ENCODE measurements at regions not wholly inside any gene's neighbourhood (a gene's known extent, or its start where the extent isn't known, plus 50 kb on each side); places are given as distances from the start of the nearest gene placed in this dataset.

DNA sequence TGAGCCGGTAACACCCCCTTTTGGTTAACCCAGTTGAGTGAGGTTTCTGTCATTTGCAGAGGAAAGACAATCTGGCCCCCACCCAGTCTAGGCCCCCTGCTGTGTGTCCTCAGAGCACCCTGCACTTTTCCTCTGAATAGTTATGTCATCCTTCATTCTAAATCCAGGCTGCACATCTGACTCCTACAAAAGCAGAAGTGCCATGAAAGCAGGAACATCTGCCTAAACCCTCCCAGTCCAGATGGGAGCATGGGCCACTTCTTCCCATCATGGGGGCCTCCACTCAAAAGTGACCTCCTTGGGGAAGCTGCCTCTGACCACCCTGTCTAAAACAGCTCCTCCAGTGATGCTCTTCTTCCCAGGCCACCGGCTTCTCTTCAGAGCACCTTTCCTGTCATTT is 53.7 kb upstream of the HMGXB4 start:
- no peaks in the 10 kb centered on the region for H3K36me3 ChIP-seq (ENCODE audit: control insufficient read depth, insufficient read depth, low read length)
- H3K9me3 ChIP-seq (ENCODE audit: control insufficient read depth, insufficient read depth, low read length): no peaks in the 10 kb centered on the region
- no peaks in the 10 kb centered on the region for H3K4me1 ChIP-seq (ENCODE audit: control insufficient read depth, insufficient read depth, low read length)
- H3K4me3 ChIP-seq (ENCODE audit: low read depth, low read length): no peak overlapping the region
- H3K27ac ChIP-seq (ENCODE audit: low read depth, low read length): no peak overlapping the region
- no peak overlapping the region for H3K9ac ChIP-seq (ENCODE audit: low read depth, low read length)
- no peaks in the 10 kb centered on the region for H3K27me3 ChIP-seq (ENCODE audit: control insufficient read depth, insufficient read depth, low read length)

DNA sequence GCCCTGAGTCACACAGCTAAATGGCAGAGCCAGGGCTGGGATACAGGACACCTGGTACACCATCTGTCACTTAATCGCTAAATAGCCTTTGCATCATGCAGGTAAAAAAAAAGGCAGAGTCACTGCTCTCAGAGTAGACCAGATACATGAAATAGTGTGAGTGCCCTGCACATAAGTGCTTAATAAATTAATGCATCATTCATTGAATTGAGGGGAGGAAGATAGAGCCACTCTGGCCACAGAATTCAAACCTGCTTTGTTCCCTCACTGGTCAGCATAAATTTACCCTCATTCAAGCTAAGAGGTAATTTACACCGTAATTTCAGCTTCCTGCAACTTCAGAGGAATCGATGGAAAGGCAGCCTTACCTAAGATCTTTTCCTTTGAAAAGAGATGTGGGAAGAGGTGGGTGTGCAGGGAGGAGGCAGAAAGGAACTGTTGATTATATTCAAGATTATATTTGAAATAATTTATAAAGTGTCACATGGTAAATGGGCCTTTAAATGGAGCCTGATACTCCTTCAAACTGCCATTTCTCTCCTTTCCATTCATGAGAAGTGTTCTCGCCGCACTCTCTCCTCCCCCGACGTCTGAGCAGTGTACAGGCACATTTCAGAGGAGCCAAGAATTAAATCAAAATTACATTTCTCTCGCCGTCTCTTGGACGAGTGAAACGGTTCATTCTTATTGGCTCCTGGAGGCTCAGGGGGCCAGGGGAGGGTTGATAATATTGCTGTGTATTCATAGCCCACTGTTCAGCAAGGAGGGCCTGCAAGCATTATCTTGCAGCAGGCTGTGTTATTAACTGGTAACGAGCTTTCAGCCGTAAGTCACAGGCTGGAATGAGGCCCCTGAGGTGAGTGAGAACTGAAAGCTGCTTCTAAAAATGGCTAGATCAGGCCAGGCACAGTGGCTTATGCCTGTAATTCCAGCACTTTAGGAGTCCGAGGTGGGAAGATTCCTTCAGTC is 52.2 kb upstream of the HMGXB4 start:
- no peak overlapping the region for H3K27ac ChIP-seq (ENCODE audit: low read depth, low read length)
- no peaks in the 10 kb centered on the region for H3K4me1 ChIP-seq (ENCODE audit: control insufficient read depth, insufficient read depth, low read length)
- no peak overlapping the region for H3K9ac ChIP-seq (ENCODE audit: low read depth, low read length)
- no peaks in the 10 kb centered on the region for H3K9me3 ChIP-seq (ENCODE audit: control insufficient read depth, insufficient read depth, low read length)
- no peaks in the 10 kb centered on the region for H3K36me3 ChIP-seq (ENCODE audit: control insufficient read depth, insufficient read depth, low read length)
- no peaks in the 10 kb centered on the region for H3K27me3 ChIP-seq (ENCODE audit: control insufficient read depth, insufficient read depth, low read length)
- H3K4me3 ChIP-seq (ENCODE audit: low read depth, low read length): no peak overlapping the region

DNA sequence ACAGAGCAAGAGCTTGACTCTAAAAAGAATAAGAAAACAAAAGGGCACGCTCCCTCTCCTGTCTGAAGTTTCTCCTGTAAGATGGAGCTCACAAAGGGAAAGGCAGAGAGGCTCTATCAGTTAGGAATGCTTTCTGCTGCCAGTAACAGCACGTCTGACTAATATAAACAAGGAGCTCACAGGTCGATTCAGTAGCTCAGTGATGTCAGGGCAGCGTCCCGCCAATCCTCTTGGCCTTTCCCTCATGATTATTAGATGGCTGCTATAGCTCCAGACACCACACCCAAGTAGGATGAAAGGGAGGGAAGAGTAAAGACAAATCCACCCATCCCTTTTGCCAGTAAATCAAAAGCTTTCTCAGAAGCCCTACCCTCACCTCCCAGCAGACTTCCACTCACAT is 51.3 kb upstream of the HMGXB4 start:
- Histone ChIP-seq H3K4me1 (ENCODE audit: control insufficient read depth, insufficient read depth, low read length) (no peaks in the 10 kb centered on the region), H3K27me3 (ENCODE audit: control insufficient read depth, insufficient read depth, low read length) (no peaks in the 10 kb centered on the region), H3K9ac (ENCODE audit: low read depth, low read length) (no peak overlapping the region), H3K36me3 (ENCODE audit: control insufficient read depth, insufficient read depth, low read length) (no peaks in the 10 kb centered on the region), H3K27ac (ENCODE audit: low read depth, low read length) (no peak overlapping the region), H3K9me3 (ENCODE audit: control insufficient read depth, insufficient read depth, low read length) (no peaks in the 10 kb centered on the region), H3K4me3 (ENCODE audit: low read depth, low read length) (no peak overlapping the region)

DNA sequence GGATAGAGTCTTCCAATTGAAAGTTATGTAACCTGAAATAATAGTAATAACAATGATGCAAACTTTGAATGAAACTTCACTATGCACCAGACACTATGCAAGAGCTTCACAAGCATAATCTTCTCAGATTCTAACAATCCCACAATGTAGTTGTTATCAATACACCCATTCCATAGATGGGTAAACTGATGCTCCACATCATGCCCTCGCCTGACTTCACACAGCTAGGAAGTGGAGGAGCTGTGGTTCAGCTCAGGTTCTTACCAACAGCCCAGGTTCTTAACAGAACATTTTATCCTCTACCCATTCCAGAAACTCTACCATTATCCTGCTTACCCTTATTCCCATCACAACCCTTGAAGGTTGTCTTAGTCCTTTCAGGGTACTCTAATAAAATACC is 50.4 kb upstream of the HMGXB4 start:
- Histone ChIP-seq H3K9me3 (ENCODE audit: control insufficient read depth, insufficient read depth, low read length) (no peaks in the 10 kb centered on the region), H3K4me3 (ENCODE audit: low read depth, low read length) (no peak overlapping the region), H3K4me1 (ENCODE audit: control insufficient read depth, insufficient read depth, low read length) (no peaks in the 10 kb centered on the region)

More for the DNA sequence above, 50.4 kb upstream of the HMGXB4 start:
- H3K9ac ChIP-seq (ENCODE audit: low read depth, low read length): no peak overlapping the region
- no peak overlapping the region for H3K27ac ChIP-seq (ENCODE audit: low read depth, low read length)
- no peaks in the 10 kb centered on the region for H3K27me3 ChIP-seq (ENCODE audit: control insufficient read depth, insufficient read depth, low read length)
- H3K36me3 ChIP-seq (ENCODE audit: control insufficient read depth, insufficient read depth, low read length): no peaks in the 10 kb centered on the region

All from HUES48 (cell line).